GM23338 (cell line): ENCODE measurements at regions not wholly inside any gene's neighbourhood (a gene's known extent, or its start where the extent isn't known, plus 50 kb on each side); places are given as distances from the start of the nearest gene placed in this dataset.

Source experiments
- ATAC-seq: fragments of 200-7000 bp; cut with Tn5 transposase; 3 replicates; pipeline ENCODE4 v1.9.1; 2020
- DNase-seq: peaks from one replicate; pipeline ENCODE4 v3.0.0-alpha.2; 2015; ENCODE audit warnings: low spot score
- H2AFZ ChIP-seq: fragments of 200-600 bp; sonication (generic); 2 replicates; pipeline ENCODE4 v1.8.0; 2016; ENCODE audit warnings: antibody characterized with exemption, mild to moderate bottlenecking, moderate library complexity
- H3F3A ChIP-seq: fragments of 200-600 bp; sonication (generic); replicated peaks from 2 replicates; pipeline ENCODE4 v1.8.0; 2017; ENCODE audit warnings: antibody characterized with exemption, mixed run types, low read depth
- H3K27ac ChIP-seq: fragments of 200-600 bp; sonication (generic); 2 replicates; pipeline ENCODE4 v1.6.1; 2016; ENCODE audit warnings: low read depth
- H3K27me3 ChIP-seq: fragments of 200-600 bp; sonication (generic); 2 replicates; pipeline ENCODE4 v1.8.0; 2016; ENCODE audit warnings: mild to moderate bottlenecking, mixed run types, moderate library complexity; ENCODE audit not compliant: insufficient read depth
- H3K36me3 ChIP-seq: fragments of 200-600 bp; sonication (generic); 2 replicates; pipeline ENCODE4 v1.8.0; 2016; ENCODE audit warnings: mild to moderate bottlenecking; ENCODE audit not compliant: insufficient read depth
- H3K4me1 ChIP-seq: fragments of 200-600 bp; sonication (generic); 2 replicates; pipeline ENCODE4 v1.8.0; 2016; ENCODE audit warnings: mild to moderate bottlenecking, moderate library complexity; ENCODE audit not compliant: insufficient read depth
- H3K4me2 ChIP-seq: fragments of 200-600 bp; sonication (generic); 2 replicates; pipeline ENCODE4 v1.7.1; 2017; ENCODE audit warnings: mixed run types
- H3K4me3 ChIP-seq: fragments of 200-600 bp; sonication (generic); 2 replicates; pipeline ENCODE4 v1.6.1; 2016; ENCODE audit warnings: mixed run types
- H3K79me2 ChIP-seq: fragments of 200-600 bp; sonication (generic); replicated peaks from 2 replicates; pipeline ENCODE4 v1.8.0; 2017; ENCODE audit warnings: mild to moderate bottlenecking; ENCODE audit not compliant: insufficient read depth
- H3K9me2 ChIP-seq: fragments of 200-600 bp; sonication (generic); 2 replicates; pipeline ENCODE4 v1.8.0; 2017; ENCODE audit not compliant: insufficient read depth
- H4K20me1 ChIP-seq: fragments of 200-600 bp; sonication (generic); replicated peaks from 2 replicates; pipeline ENCODE4 v1.8.0; 2017; ENCODE audit warnings: mild to moderate bottlenecking; ENCODE audit not compliant: insufficient read depth
- H3K27ac Mint-ChIP-seq: 2 replicates; pipeline ENCODE4 v1.8.0; 2020; ENCODE audit warnings: inconsistent platforms, mild to moderate bottlenecking, moderate library complexity, mixed read lengths
- H3K27me3 Mint-ChIP-seq: 3 replicates; pipeline ENCODE4 v1.8.0; 2022; ENCODE audit warnings: low read depth, mild to moderate bottlenecking, moderate library complexity, mixed read lengths, inconsistent platforms; ENCODE audit not compliant: insufficient read depth, poor library complexity
- H3K36me3 Mint-ChIP-seq: 3 replicates; pipeline ENCODE4 v1.8.0; 2021; ENCODE audit warnings: low read depth, mild to moderate bottlenecking, inconsistent platforms, moderate library complexity, mixed read lengths
- H3K4me1 Mint-ChIP-seq: 3 replicates; pipeline ENCODE4 v1.8.0; 2020; ENCODE audit warnings: mild to moderate bottlenecking, inconsistent platforms, mixed read lengths
- H3K4me3 Mint-ChIP-seq: 3 replicates; pipeline ENCODE4 v1.8.0; 2021; ENCODE audit warnings: moderate library complexity, mild to moderate bottlenecking, inconsistent platforms, mixed read lengths
- H3K9me3 Mint-ChIP-seq: 3 replicates; pipeline ENCODE4 v1.8.0; 2020; ENCODE audit warnings: moderate library complexity, mild to moderate bottlenecking, inconsistent platforms, mixed read lengths
- CREB1 ChIP-seq: fragments of 250-450 bp; sonication (Bioruptor Pico); IDR thresholded peaks from 2 replicates; pipeline ENCODE4 v1.5.0; 2020; ENCODE audit warnings: low read depth, mild to moderate bottlenecking, moderate library complexity
- EZH2 ChIP-seq: fragments of 200-600 bp; sonication (generic); IDR thresholded peaks from one replicate; pipeline ENCODE4 v1.8.0; 2017; ENCODE audit warnings: antibody characterized with exemption, mild to moderate bottlenecking, low read depth; ENCODE audit not compliant: unreplicated experiment
- EZH2phosphoT487 ChIP-seq: fragments of 200-600 bp; sonication (generic); IDR thresholded peaks from one replicate; pipeline ENCODE4 v1.8.1; 2018; ENCODE audit warnings: antibody characterized with exemption; ENCODE audit not compliant: unreplicated experiment
- JUNB ChIP-seq: IDR thresholded peaks from one replicate; pipeline ENCODE4 v1.6.1; 2016; ENCODE audit warnings: antibody characterized with exemption; ENCODE audit not compliant: unreplicated experiment
- NANOG ChIP-seq: IDR thresholded peaks from 2 replicates; pipeline ENCODE4 v1.6.1; 2016; ENCODE audit warnings: antibody characterized with exemption, borderline replicate concordance
- POLR2AphosphoS5 ChIP-seq: IDR thresholded peaks from 2 replicates; pipeline ENCODE4 v1.6.1; 2016; ENCODE audit warnings: antibody characterized with exemption, low read depth
- STAT1 ChIP-seq: IDR thresholded peaks from one replicate; pipeline ENCODE4 v1.6.1; 2016; ENCODE audit warnings: antibody characterized with exemption; ENCODE audit not compliant: unreplicated experiment
- ZNF114 ChIP-seq: fragments of 250-450 bp; sonication (Bioruptor Pico); IDR thresholded peaks from 2 replicates; pipeline ENCODE4 v1.5.0; 2020; ENCODE audit warnings: mild to moderate bottlenecking, moderate library complexity
- ZNF331 ChIP-seq: fragments of 250-450 bp; sonication (Bioruptor Pico); IDR thresholded peaks from 2 replicates; pipeline ENCODE4 v1.5.0; 2020; ENCODE audit warnings: low read depth, mild to moderate bottlenecking, moderate library complexity
- TF ChIP-seq, protein P1 (sequence below): IDR thresholded peaks from 2 replicates; pipeline ENCODE4 v1.6.1; 2016; ENCODE audit warnings: antibody characterized with exemption
- TF ChIP-seq, protein P2 (sequence below): fragments of 250-450 bp; sonication (Bioruptor Pico); IDR thresholded peaks from 2 replicates; pipeline ENCODE4 v1.5.0; 2020; ENCODE audit warnings: mild to moderate bottlenecking, moderate library complexity
- TF ChIP-seq, protein P3 (sequence below): IDR thresholded peaks from one replicate; pipeline ENCODE4 v1.6.1; 2018; ENCODE audit warnings: antibody characterized with exemption; ENCODE audit not compliant: unreplicated experiment
- TF ChIP-seq, protein P4 (sequence below), 2 experiments: fragments of 200-600 bp in 1 of 2; sonication (generic) in 1 of 2; conservative IDR thresholded peaks; 2 replicates each; pipeline versions ENCODE4 v1.5.1 to v1.6.1; 2016 to 2017; ENCODE audit warnings: antibody characterized with exemption in 2 of 2, low read depth in 2 of 2, mild to moderate bottlenecking in 2 of 2, moderate library complexity in 1 of 2

DNA sequence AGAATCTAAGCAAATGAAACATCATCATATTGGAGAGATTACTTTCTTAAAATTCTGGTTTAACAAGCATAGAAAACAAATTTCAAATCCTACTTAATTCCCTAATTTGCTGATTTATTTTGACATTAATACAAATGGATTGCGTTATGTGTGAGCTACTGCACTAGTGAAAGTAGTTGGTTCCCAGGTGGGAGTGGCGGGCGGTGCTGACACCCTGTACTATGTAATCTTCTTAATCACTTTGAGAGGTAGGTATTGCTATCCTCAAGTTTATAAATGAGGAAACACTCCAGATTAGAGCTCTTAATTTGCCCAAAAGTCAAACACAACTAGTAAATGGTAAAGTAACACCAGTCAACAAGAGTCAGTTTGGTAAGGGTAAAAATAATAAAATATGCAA is 131.1 kb downstream of the ELAPOR2 start:
- no peak for DNase-seq
- H3K4me1 ChIP-seq: no peaks in the 10 kb centered on the region
- no peak for ATAC-seq
- H3F3A ChIP-seq: no peaks in the 10 kb centered on the region
- H3K79me2 ChIP-seq: no peaks in the 10 kb centered on the region
- no peaks in the 10 kb centered on the region for H4K20me1 ChIP-seq
- no peak overlapping the region for H3K27ac ChIP-seq
- no peak overlapping the region for H3K4me3 Mint-ChIP-seq
- H3K36me3 Mint-ChIP-seq: no peaks in the 10 kb centered on the region
- H3K4me3 ChIP-seq: no peak overlapping the region
- no peak overlapping the region for H3K27ac Mint-ChIP-seq
- no peaks in the 10 kb centered on the region for H3K9me3 Mint-ChIP-seq
- TF ChIP-seq NANOG: no peak
- no peak for TF ChIP-seq ZNF331 (CRISPR knock-in tag)
- TF ChIP-seq, protein P1, sequence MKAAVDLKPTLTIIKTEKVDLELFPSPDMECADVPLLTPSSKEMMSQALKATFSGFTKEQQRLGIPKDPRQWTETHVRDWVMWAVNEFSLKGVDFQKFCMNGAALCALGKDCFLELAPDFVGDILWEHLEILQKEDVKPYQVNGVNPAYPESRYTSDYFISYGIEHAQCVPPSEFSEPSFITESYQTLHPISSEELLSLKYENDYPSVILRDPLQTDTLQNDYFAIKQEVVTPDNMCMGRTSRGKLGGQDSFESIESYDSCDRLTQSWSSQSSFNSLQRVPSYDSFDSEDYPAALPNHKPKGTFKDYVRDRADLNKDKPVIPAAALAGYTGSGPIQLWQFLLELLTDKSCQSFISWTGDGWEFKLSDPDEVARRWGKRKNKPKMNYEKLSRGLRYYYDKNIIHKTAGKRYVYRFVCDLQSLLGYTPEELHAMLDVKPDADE: no peak
- no peak for TF ChIP-seq POLR2AphosphoS5
- TF ChIP-seq, protein P2, sequence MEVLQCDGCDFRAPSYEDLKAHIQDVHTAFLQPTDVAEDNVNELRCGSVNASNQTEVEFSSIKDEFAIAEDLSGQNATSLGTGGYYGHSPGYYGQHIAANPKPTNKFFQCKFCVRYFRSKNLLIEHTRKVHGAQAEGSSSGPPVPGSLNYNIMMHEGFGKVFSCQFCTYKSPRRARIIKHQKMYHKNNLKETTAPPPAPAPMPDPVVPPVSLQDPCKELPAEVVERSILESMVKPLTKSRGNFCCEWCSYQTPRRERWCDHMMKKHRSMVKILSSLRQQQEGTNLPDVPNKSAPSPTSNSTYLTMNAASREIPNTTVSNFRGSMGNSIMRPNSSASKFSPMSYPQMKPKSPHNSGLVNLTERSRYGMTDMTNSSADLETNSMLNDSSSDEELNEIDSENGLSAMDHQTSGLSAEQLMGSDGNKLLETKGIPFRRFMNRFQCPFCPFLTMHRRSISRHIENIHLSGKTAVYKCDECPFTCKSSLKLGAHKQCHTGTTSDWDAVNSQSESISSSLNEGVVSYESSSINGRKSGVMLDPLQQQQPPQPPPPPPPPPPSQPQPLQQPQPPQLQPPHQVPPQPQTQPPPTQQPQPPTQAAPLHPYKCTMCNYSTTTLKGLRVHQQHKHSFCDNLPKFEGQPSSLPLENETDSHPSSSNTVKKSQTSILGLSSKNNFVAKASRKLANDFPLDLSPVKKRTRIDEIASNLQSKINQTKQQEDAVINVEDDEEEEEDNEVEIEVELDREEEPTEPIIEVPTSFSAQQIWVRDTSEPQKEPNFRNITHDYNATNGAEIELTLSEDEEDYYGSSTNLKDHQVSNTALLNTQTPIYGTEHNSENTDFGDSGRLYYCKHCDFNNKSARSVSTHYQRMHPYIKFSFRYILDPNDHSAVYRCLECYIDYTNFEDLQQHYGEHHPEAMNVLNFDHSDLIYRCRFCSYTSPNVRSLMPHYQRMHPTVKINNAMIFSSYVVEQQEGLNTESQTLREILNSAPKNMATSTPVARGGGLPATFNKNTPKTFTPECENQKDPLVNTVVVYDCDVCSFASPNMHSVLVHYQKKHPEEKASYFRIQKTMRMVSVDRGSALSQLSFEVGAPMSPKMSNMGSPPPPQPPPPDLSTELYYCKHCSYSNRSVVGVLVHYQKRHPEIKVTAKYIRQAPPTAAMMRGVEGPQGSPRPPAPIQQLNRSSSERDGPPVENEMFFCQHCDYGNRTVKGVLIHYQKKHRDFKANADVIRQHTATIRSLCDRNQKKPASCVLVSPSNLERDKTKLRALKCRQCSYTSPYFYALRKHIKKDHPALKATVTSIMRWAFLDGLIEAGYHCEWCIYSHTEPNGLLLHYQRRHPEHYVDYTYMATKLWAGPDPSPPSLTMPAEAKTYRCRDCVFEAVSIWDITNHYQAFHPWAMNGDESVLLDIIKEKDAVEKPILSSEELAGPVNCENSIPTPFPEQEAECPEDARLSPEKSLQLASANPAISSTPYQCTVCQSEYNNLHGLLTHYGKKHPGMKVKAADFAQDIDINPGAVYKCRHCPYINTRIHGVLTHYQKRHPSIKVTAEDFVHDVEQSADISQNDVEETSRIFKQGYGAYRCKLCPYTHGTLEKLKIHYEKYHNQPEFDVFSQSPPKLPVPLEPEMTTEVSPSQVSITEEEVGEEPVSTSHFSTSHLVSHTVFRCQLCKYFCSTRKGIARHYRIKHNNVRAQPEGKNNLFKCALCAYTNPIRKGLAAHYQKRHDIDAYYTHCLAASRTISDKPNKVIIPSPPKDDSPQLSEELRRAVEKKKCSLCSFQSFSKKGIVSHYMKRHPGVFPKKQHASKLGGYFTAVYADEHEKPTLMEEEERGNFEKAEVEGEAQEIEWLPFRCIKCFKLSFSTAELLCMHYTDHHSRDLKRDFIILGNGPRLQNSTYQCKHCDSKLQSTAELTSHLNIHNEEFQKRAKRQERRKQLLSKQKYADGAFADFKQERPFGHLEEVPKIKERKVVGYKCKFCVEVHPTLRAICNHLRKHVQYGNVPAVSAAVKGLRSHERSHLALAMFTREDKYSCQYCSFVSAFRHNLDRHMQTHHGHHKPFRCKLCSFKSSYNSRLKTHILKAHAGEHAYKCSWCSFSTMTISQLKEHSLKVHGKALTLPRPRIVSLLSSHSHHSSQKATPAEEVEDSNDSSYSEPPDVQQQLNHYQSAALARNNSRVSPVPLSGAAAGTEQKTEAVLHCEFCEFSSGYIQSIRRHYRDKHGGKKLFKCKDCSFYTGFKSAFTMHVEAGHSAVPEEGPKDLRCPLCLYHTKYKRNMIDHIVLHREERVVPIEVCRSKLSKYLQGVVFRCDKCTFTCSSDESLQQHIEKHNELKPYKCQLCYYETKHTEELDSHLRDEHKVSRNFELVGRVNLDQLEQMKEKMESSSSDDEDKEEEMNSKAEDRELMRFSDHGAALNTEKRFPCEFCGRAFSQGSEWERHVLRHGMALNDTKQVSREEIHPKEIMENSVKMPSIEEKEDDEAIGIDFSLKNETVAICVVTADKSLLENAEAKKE: no peak
- TF ChIP-seq EZH2: no peak
- no peak for TF ChIP-seq STAT1
- TF ChIP-seq, protein P3, sequence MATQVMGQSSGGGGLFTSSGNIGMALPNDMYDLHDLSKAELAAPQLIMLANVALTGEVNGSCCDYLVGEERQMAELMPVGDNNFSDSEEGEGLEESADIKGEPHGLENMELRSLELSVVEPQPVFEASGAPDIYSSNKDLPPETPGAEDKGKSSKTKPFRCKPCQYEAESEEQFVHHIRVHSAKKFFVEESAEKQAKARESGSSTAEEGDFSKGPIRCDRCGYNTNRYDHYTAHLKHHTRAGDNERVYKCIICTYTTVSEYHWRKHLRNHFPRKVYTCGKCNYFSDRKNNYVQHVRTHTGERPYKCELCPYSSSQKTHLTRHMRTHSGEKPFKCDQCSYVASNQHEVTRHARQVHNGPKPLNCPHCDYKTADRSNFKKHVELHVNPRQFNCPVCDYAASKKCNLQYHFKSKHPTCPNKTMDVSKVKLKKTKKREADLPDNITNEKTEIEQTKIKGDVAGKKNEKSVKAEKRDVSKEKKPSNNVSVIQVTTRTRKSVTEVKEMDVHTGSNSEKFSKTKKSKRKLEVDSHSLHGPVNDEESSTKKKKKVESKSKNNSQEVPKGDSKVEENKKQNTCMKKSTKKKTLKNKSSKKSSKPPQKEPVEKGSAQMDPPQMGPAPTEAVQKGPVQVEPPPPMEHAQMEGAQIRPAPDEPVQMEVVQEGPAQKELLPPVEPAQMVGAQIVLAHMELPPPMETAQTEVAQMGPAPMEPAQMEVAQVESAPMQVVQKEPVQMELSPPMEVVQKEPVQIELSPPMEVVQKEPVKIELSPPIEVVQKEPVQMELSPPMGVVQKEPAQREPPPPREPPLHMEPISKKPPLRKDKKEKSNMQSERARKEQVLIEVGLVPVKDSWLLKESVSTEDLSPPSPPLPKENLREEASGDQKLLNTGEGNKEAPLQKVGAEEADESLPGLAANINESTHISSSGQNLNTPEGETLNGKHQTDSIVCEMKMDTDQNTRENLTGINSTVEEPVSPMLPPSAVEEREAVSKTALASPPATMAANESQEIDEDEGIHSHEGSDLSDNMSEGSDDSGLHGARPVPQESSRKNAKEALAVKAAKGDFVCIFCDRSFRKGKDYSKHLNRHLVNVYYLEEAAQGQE: no peak
- no peak for TF ChIP-seq ZNF114 (CRISPR knock-in tag)
- no peak for TF ChIP-seq CREB1 (CRISPR knock-in tag)
- TF ChIP-seq EZH2phosphoT487: no peak
- TF ChIP-seq JUNB: no peak
- TF ChIP-seq, protein P4, sequence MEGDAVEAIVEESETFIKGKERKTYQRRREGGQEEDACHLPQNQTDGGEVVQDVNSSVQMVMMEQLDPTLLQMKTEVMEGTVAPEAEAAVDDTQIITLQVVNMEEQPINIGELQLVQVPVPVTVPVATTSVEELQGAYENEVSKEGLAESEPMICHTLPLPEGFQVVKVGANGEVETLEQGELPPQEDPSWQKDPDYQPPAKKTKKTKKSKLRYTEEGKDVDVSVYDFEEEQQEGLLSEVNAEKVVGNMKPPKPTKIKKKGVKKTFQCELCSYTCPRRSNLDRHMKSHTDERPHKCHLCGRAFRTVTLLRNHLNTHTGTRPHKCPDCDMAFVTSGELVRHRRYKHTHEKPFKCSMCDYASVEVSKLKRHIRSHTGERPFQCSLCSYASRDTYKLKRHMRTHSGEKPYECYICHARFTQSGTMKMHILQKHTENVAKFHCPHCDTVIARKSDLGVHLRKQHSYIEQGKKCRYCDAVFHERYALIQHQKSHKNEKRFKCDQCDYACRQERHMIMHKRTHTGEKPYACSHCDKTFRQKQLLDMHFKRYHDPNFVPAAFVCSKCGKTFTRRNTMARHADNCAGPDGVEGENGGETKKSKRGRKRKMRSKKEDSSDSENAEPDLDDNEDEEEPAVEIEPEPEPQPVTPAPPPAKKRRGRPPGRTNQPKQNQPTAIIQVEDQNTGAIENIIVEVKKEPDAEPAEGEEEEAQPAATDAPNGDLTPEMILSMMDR (conservative IDR thresholded peaks at IDR 0.05; ENCODE audit: low read depth in 2 of 2): no peak
- no peaks in the 10 kb centered on the region for H3K27me3 ChIP-seq
- H3K4me2 ChIP-seq: no peak overlapping the region
- H3K9me2 ChIP-seq: no peaks in the 10 kb centered on the region
- peaks cover 2% of the 10 kb centered on the region; the same call in 2 of the 3 replicates for H3K4me1 Mint-ChIP-seq
- H2AFZ ChIP-seq: no peak overlapping the region
- no peaks in the 10 kb centered on the region for H3K36me3 ChIP-seq
- H3K27me3 Mint-ChIP-seq: peaks cover 5% of the 10 kb centered on the region
